Loucy (cell line): ENCODE measurements at regions not wholly inside any gene's neighbourhood (a gene's known extent, or its start where the extent isn't known, plus 50 kb on each side); places are given as distances from the start of the nearest gene placed in this dataset.

Source experiments
- H2AFZ ChIP-seq: fragments of 200-600 bp; sonication (generic); 2 replicates; pipeline ENCODE4 v1.6.0; 2016; ENCODE audit warnings: antibody characterized with exemption, mild to moderate bottlenecking, low read length, moderate library complexity
- H3F3A ChIP-seq: fragments of 200-600 bp; 2 replicates; pipeline ENCODE4 v1.6.0; 2016; ENCODE audit warnings: antibody characterized with exemption, low read depth, mild to moderate bottlenecking
- H3K27me3 ChIP-seq: fragments of 200-600 bp; sonication (generic); 2 replicates; pipeline ENCODE4 v1.6.1; 2014; ENCODE audit warnings: low read length, mild to moderate bottlenecking; ENCODE audit not compliant: insufficient read depth, poor library complexity, severe bottlenecking
- H3K36me3 ChIP-seq: fragments of 200-600 bp; sonication (generic); 2 replicates; pipeline ENCODE4 v1.6.1; 2016; ENCODE audit warnings: low read length; ENCODE audit not compliant: insufficient read depth
- H3K4me1 ChIP-seq: fragments of 200-600 bp; sonication (generic); 2 replicates; pipeline ENCODE4 v1.5.1; 2014; ENCODE audit warnings: low read length, mild to moderate bottlenecking; ENCODE audit not compliant: insufficient read depth, poor library complexity, severe bottlenecking
- H3K4me2 ChIP-seq: fragments of 200-600 bp; sonication (generic); 2 replicates; pipeline ENCODE4 v1.6.0; 2014; ENCODE audit warnings: antibody characterized with exemption, low read length, low read depth, mild to moderate bottlenecking; ENCODE audit not compliant: poor library complexity, severe bottlenecking
- H3K4me3 ChIP-seq: fragments of 200-600 bp; sonication (generic); 2 replicates; pipeline ENCODE4 v1.5.1; 2014; ENCODE audit warnings: low read length, mild to moderate bottlenecking, mixed read lengths; ENCODE audit not compliant: poor library complexity, severe bottlenecking
- H3K79me2 ChIP-seq: fragments of 200-600 bp; sonication (generic); 2 replicates; pipeline ENCODE4 v1.6.1; 2014; ENCODE audit warnings: low read length; ENCODE audit not compliant: insufficient read depth
- H3K9ac ChIP-seq: fragments of 200-600 bp; sonication (generic); 2 replicates; pipeline ENCODE4 v1.6.0; 2014; ENCODE audit warnings: mild to moderate bottlenecking, low read depth, low read length, moderate library complexity; ENCODE audit not compliant: poor library complexity, severe bottlenecking
- H3K9me2 ChIP-seq: fragments of 200-600 bp; sonication (generic); replicated peaks from 2 replicates; pipeline ENCODE4 v1.6.1; 2016; ENCODE audit warnings: low read depth, low read length, mixed read lengths
- H3K9me3 ChIP-seq: fragments of 200-600 bp; sonication (generic); 2 replicates; pipeline ENCODE4 v1.6.1; 2014; ENCODE audit warnings: mild to moderate bottlenecking, antibody characterized with exemption, low read length, low read depth; ENCODE audit not compliant: insufficient read depth
- H4K20me1 ChIP-seq: fragments of 200-600 bp; sonication (generic); 2 replicates; pipeline ENCODE4 v1.6.0; 2014; ENCODE audit warnings: antibody characterized with exemption, low read length, mild to moderate bottlenecking; ENCODE audit not compliant: insufficient read depth, poor library complexity, severe bottlenecking
- EZH2phosphoT487 ChIP-seq: fragments of 200-600 bp; IDR thresholded peaks from 2 replicates; pipeline ENCODE4 v1.6.1; 2018; ENCODE audit warnings: antibody characterized with exemption, mild to moderate bottlenecking, moderate library complexity, borderline replicate concordance
- TF ChIP-seq, protein P1 (sequence below): fragments of 200-600 bp; sonication (generic); conservative IDR thresholded peaks from 2 replicates; pipeline ENCODE4 v1.5.1; 2014; ENCODE audit warnings: mild to moderate bottlenecking, antibody characterized with exemption, low read length

DNA sequence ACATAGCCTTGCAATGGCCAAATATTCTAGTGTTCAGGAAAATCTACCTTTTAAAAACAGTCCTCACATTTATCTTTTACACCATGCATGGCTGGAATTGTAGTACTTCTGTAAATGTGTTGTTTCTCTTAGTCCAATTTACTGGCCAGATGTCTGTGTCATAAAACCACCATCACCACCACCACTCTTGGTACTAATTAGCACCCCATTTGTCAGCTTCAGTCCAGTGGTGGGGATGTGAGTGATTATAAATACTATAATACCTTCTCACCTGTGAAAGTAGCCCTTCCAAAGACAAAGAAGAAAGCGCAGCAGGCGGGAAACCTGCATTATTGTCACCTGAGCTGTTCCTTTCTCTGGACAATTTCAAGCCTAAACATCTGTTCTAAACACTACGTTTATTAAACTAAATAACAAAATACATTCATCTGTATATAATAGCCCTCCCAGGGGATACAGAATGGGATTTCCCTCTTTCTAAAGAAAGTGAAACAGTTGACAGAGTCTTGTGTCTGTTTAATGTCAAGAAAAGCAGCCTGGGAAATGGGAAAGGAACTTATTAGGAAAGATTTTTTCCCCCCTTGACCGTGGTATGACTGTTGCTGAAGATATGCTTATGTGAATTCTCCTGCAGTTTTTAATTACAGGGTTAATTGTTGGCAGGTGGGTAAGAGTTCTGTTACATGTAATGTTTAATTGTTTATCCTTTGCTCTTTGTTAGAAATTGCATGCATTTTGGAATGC lies 144.5 kb upstream of the NUDT12 start:
- no peak overlapping the region for H3K4me3 ChIP-seq
- no peak overlapping the region for H3K4me2 ChIP-seq
- TF ChIP-seq, protein P1, sequence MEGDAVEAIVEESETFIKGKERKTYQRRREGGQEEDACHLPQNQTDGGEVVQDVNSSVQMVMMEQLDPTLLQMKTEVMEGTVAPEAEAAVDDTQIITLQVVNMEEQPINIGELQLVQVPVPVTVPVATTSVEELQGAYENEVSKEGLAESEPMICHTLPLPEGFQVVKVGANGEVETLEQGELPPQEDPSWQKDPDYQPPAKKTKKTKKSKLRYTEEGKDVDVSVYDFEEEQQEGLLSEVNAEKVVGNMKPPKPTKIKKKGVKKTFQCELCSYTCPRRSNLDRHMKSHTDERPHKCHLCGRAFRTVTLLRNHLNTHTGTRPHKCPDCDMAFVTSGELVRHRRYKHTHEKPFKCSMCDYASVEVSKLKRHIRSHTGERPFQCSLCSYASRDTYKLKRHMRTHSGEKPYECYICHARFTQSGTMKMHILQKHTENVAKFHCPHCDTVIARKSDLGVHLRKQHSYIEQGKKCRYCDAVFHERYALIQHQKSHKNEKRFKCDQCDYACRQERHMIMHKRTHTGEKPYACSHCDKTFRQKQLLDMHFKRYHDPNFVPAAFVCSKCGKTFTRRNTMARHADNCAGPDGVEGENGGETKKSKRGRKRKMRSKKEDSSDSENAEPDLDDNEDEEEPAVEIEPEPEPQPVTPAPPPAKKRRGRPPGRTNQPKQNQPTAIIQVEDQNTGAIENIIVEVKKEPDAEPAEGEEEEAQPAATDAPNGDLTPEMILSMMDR: no peak
- no peak for TF ChIP-seq EZH2phosphoT487

DNA sequence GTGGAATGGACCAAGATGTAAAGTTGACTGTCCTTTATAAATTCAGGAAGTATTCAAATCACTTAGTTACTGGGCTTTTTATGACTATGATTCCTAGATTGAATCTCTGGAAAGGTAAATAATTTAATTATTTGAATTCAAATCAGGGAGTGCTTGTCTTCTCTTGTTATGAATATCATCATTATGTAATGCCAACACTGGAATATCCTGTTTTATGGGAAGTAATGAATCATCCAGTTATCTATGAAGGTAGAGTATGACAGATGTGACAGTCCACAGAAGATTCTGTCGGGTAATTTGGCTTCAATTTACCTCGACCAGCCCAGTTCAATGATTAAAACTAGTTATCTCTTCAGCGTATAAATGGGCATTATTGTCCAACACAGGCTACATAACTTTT lies 141.0 kb upstream of the NUDT12 start:
- Histone ChIP-seq H3K9ac (no peak overlapping the region), H3K79me2 (no peaks in the 10 kb centered on the region), H4K20me1 (no peaks in the 10 kb centered on the region), H3K4me1 (no peaks in the 10 kb centered on the region), H3K4me3 (no peak overlapping the region), H3K27me3 (no peaks in the 10 kb centered on the region), H3K9me3 (no peaks in the 10 kb centered on the region), H3K9me2 (no peaks in the 10 kb centered on the region), H3K4me2 (no peak overlapping the region), H3K36me3 (no peaks in the 10 kb centered on the region), H3F3A (no peaks in the 10 kb centered on the region), H2AFZ (no peak overlapping the region)
- TF ChIP-seq, protein P1: no peak
- TF ChIP-seq EZH2phosphoT487: no peak

More for the DNA sequence above, 144.5 kb upstream of the NUDT12 start:
- H3K36me3 ChIP-seq: no peaks in the 10 kb centered on the region
- no peaks in the 10 kb centered on the region for H3K79me2 ChIP-seq
- no peak overlapping the region for H2AFZ ChIP-seq
- H3K9me3 ChIP-seq: no peaks in the 10 kb centered on the region
- no peaks in the 10 kb centered on the region for H3K27me3 ChIP-seq
- no peak overlapping the region for H3K9ac ChIP-seq
- no peaks in the 10 kb centered on the region for H3F3A ChIP-seq
- no peaks in the 10 kb centered on the region for H4K20me1 ChIP-seq
- H3K4me1 ChIP-seq: no peaks in the 10 kb centered on the region
- no peaks in the 10 kb centered on the region for H3K9me2 ChIP-seq

DNA sequence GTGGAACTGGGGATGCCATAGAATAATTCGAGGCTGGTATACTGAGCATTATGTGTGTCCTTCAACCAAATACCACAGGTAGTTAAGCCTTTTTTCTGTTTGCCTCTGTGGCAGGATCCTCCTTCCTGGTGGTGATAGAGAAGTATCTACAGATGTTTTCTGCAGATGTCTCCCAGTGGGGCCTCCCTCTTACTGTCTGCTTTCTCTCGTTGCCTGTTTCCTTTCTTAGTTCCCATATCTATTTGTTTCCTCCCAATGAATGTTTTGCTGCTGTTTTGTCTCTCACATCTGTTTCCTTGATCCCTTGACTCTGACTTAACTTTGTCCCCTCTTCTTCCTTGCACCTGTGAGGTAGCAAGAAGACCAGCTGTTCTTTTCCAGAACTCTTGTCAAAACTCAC lies 130.9 kb upstream of the NUDT12 start:
- H2AFZ ChIP-seq: no peak overlapping the region
- no peaks in the 10 kb centered on the region for H3K36me3 ChIP-seq
- no peak overlapping the region for H3K9ac ChIP-seq
- no peaks in the 10 kb centered on the region for H3K9me2 ChIP-seq
- H3K4me2 ChIP-seq: no peak overlapping the region
- no peaks in the 10 kb centered on the region for H3K79me2 ChIP-seq
- TF ChIP-seq, protein P1: no peak
- TF ChIP-seq EZH2phosphoT487: no peak
- no peaks in the 10 kb centered on the region for H3K4me1 ChIP-seq
- H3K9me3 ChIP-seq: no peaks in the 10 kb centered on the region
- no peaks in the 10 kb centered on the region for H4K20me1 ChIP-seq
- no peaks in the 10 kb centered on the region for H3K27me3 ChIP-seq
- H3F3A ChIP-seq: no peaks in the 10 kb centered on the region
- no peak overlapping the region for H3K4me3 ChIP-seq
